NCI-H2171 treated with DMSO at 0.1 percent for 48 hours (cell line): ENCODE measurements at regions not wholly inside any gene's neighbourhood (a gene's known extent, or its start where the extent isn't known, plus 50 kb on each side); places are given as distances from the start of the nearest gene placed in this dataset.

Source experiments
- DNase-seq: peaks from one replicate; lab custom pipeline; 2025; lab: John Stamatoyannopoulos, UW

- no peak for DNase-seq
These were observed 1088.6 kb downstream of the MAT2B start for GRCh38 chr5:164593982-164594381.

- peak; percentile 1 for DNase-seq
These were observed 1092.0 kb downstream of the MAT2B start for GRCh38 chr5:164597293-164597900.

- DNase-seq = no peak
These were observed 1094.9 kb downstream of the MAT2B start for GRCh38 chr5:164600274-164600673.

- no peak for DNase-seq
These were observed 1095.6 kb downstream of the MAT2B start for GRCh38 chr5:164600929-164601535.

- no peak for DNase-seq
These were observed 1103.1 kb downstream of the MAT2B start for GRCh38 chr5:164608507-164608906.

GRCh38 chr5:164610374-164610773 lies 1105.0 kb downstream of the MAT2B start:
- DNase-seq = no peak

GRCh38 chr5:164614707-164615106 lies 1109.3 kb downstream of the MAT2B start:
- no peak for DNase-seq

- no peak for DNase-seq
These were observed 1111.9 kb downstream of the MAT2B start for GRCh38 chr5:164617290-164617689.

- DNase-seq = no peak
These were observed 1121.6 kb downstream of the MAT2B start for GRCh38 chr5:164627021-164627420.

GRCh38 chr5:164636456-164636855 lies 1131.0 kb downstream of the MAT2B start:
- DNase-seq = no peak

GRCh38 chr5:164637931-164638521 lies 1132.6 kb downstream of the MAT2B start:
- no peak for DNase-seq

GRCh38 chr5:164649266-164649665 lies 1143.8 kb downstream of the MAT2B start:
- no peak for DNase-seq

GRCh38 chr5:164650427-164650826 lies 1145.0 kb downstream of the MAT2B start:
- no peak for DNase-seq

- no peak for DNase-seq
These were observed 1146.3 kb downstream of the MAT2B start for GRCh38 chr5:164651546-164652275.

GRCh38 chr5:164652276-164652660 lies 1146.8 kb downstream of the MAT2B start:
- DNase-seq = no peak

- no peak for DNase-seq
These were observed 1158.0 kb downstream of the MAT2B start for GRCh38 chr5:164663198-164663989.

GRCh38 chr5:164671640-164672039 lies 1166.2 kb downstream of the MAT2B start:
- DNase-seq = no peak

- no peak for DNase-seq
These were observed 1166.8 kb downstream of the MAT2B start for GRCh38 chr5:164672205-164672604.

- DNase-seq = no peak
These were observed 1167.7 kb downstream of the MAT2B start for GRCh38 chr5:164672931-164673694.

- no peak for DNase-seq
These were observed 1174.0 kb downstream of the MAT2B start for GRCh38 chr5:164679461-164679860.

- no peak for DNase-seq
These were observed 1174.8 kb downstream of the MAT2B start for GRCh38 chr5:164680216-164680615.
